ENCODE measurements at regions not wholly inside any gene's neighbourhood (a gene's known extent, or its start where the extent isn't known, plus 50 kb on each side); places are given as distances from the start of the nearest gene placed in this dataset.

DNA sequence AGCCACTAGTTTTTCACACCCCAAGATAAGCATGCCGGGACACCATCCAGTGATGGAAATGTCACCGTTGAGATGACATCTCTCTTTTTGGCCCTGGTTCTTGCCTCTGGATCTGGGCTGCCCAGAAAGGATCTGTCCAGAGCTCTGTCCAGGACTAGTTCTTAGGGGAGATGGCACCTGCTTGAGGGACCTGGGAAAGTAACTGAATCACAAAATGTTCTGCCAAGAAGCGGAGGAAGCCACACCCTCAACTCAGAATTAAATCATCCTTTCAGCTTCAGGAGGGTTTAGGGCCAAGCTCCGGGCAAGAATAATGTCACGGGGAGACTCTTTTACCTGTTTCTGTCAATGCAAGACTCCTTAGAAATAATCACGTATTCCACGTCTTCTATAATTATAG lies 248.6 kb downstream of the MAF start:
- no peak overlapping the region for H3K4me3 ChIP-seq (ENCODE audit: low read depth, low read length, poor library complexity, severe bottlenecking)
- no peak overlapping the region for H3K27ac ChIP-seq (ENCODE audit: low read depth, low read length, poor library complexity, severe bottlenecking)
- H3K9me3 ChIP-seq (ENCODE audit: low read length), result no peaks in the 10 kb centered on the region
- no peak for DNase-seq (ENCODE audit: low spot score)
- no peaks in the 10 kb centered on the region for H3K9me2 ChIP-seq (ENCODE audit: insufficient read depth, low read length)
- H2AFZ ChIP-seq (ENCODE audit: low read length), result no peak overlapping the region
- ChIA-PET CTCF (ENCODE audit: unreplicated experiment) (no interaction called here), POLR2A (interaction anchor here (0.6 kb wide), 1 partner anchor 65 kb away, joined by 3 read pairs; no protein-coding TSS in a partner anchor)
- no peak for TF ChIP-seq EZH2phosphoT487 (IDR thresholded peaks at IDR 0.05; ENCODE audit: borderline replicate concordance, low read depth, low read length)
- no peak for TF ChIP-seq CTCF (conservative IDR thresholded peaks at IDR 0.05; ENCODE audit: low read length)
- intact Hi-C loops (cut with micrococcal nuclease; ENCODE audit: unreplicated experiment), result no loop called here
- no peaks in the 10 kb centered on the region for H3K36me3 ChIP-seq (ENCODE audit: insufficient read depth, low read length)
- no peaks in the 10 kb centered on the region for H3K79me2 ChIP-seq (ENCODE audit: insufficient read depth, low read depth, low read length)
- H4K20me1 ChIP-seq (ENCODE audit: insufficient read depth, low read length), result no peaks in the 10 kb centered on the region
- H3K4me1 ChIP-seq (ENCODE audit: insufficient read depth, low read length, poor library complexity, severe bottlenecking), result no peaks in the 10 kb centered on the region
- BruUV-seq (replicated peaks), result no TSS peak
- H3K4me2 ChIP-seq (ENCODE audit: low read length), result no peak overlapping the region

DNA sequence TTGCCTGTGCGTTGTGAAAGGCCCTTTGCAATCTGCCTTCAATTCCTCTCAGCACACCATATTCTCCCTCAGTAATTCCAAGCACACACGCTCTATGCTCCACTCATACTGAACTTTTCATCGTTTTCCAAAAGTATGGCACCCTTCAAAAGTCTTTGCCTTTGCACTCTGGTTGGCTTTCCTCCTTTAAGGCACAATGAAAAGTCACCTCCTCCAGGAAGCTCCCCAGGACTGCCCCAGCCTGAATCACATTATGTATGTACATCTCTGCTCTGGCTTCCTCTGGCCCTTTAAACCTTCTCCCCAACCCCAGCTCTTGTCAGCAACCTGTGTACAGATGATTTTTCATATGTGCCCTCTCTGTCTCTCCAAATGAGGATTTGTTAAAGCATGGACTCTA lies 250.7 kb downstream of the MAF start:
- Histone ChIP-seq H3K9me2 (ENCODE audit: insufficient read depth, low read length) (no peaks in the 10 kb centered on the region), H3K4me3 (ENCODE audit: low read depth, low read length, poor library complexity, severe bottlenecking) (no peak overlapping the region), H3K79me2 (ENCODE audit: insufficient read depth, low read depth, low read length) (no peaks in the 10 kb centered on the region), H3K9me3 (ENCODE audit: low read length) (no peaks in the 10 kb centered on the region), H3K4me2 (ENCODE audit: low read length) (no peak overlapping the region), H4K20me1 (ENCODE audit: insufficient read depth, low read length) (no peaks in the 10 kb centered on the region), H2AFZ (ENCODE audit: low read length) (no peak overlapping the region), H3K27ac (ENCODE audit: low read depth, low read length, poor library complexity, severe bottlenecking) (no peak overlapping the region), H3K36me3 (ENCODE audit: insufficient read depth, low read length) (no peaks in the 10 kb centered on the region), H3K4me1 (ENCODE audit: insufficient read depth, low read length, poor library complexity, severe bottlenecking) (no peaks in the 10 kb centered on the region)
- CTCF ChIA-PET (ENCODE audit: unreplicated experiment), result no interaction called here
- POLR2A ChIA-PET, result interaction anchor here (0.5 to 0.7 kb wide), 2 partner anchors 62 to 66 kb away, joined by 3 to 4 read pairs; no protein-coding TSS in a partner anchor
- TF ChIP-seq CTCF (conservative IDR thresholded peaks at IDR 0.05; ENCODE audit: low read length), result no peak
- no peak for TF ChIP-seq EZH2phosphoT487 (IDR thresholded peaks at IDR 0.05; ENCODE audit: borderline replicate concordance, low read depth, low read length)
- BruUV-seq (replicated peaks), result no TSS peak
- intact Hi-C loops (cut with micrococcal nuclease; ENCODE audit: unreplicated experiment), result no loop called here
- DNase-seq (ENCODE audit: low spot score), result no peak

GRCh38 chr16:79348521-79349306 lies 251.8 kb downstream of the MAF start:
- H3K9me3 ChIP-seq (ENCODE audit: low read length), result no peaks in the 10 kb centered on the region
- no peaks in the 10 kb centered on the region for H3K9me2 ChIP-seq (ENCODE audit: insufficient read depth, low read length)
- no peak overlapping the region for H3K27ac ChIP-seq (ENCODE audit: low read depth, low read length, poor library complexity, severe bottlenecking)
- BruUV-seq (replicated peaks), result no TSS peak
- no peak for DNase-seq (ENCODE audit: low spot score)
- no peak overlapping the region for H3K4me3 ChIP-seq (ENCODE audit: low read depth, low read length, poor library complexity, severe bottlenecking)
- TF ChIP-seq EZH2phosphoT487 (IDR thresholded peaks at IDR 0.05; ENCODE audit: borderline replicate concordance, low read depth, low read length) (no peak), CTCF (conservative IDR thresholded peaks at IDR 0.05; ENCODE audit: low read length) (no peak)
- no peaks in the 10 kb centered on the region for H3K4me1 ChIP-seq (ENCODE audit: insufficient read depth, low read length, poor library complexity, severe bottlenecking)
- no peaks in the 10 kb centered on the region for H3K79me2 ChIP-seq (ENCODE audit: insufficient read depth, low read depth, low read length)
- H3K36me3 ChIP-seq (ENCODE audit: insufficient read depth, low read length), result no peaks in the 10 kb centered on the region
- ChIA-PET CTCF (ENCODE audit: unreplicated experiment) (no interaction called here), POLR2A (interaction anchor here (1.1 kb wide), 1 partner anchor 37 kb away, joined by 3 read pairs; no protein-coding TSS in a partner anchor)
- no peak overlapping the region for H3K4me2 ChIP-seq (ENCODE audit: low read length)
- H4K20me1 ChIP-seq (ENCODE audit: insufficient read depth, low read length), result no peaks in the 10 kb centered on the region
- intact Hi-C loops (cut with micrococcal nuclease; ENCODE audit: unreplicated experiment), result no loop called here
- no peak overlapping the region for H2AFZ ChIP-seq (ENCODE audit: low read length)
